ENCODE measurements at regions not wholly inside any gene's neighbourhood (a gene's known extent, or its start where the extent isn't known, plus 50 kb on each side); places are given as distances from the start of the nearest gene placed in this dataset.
"Not testable (repeated sequence)": the region's sequence is repeated elsewhere in the genome, so short reads cannot be mapped to it uniquely, and the experiment has no call there.

DNA sequence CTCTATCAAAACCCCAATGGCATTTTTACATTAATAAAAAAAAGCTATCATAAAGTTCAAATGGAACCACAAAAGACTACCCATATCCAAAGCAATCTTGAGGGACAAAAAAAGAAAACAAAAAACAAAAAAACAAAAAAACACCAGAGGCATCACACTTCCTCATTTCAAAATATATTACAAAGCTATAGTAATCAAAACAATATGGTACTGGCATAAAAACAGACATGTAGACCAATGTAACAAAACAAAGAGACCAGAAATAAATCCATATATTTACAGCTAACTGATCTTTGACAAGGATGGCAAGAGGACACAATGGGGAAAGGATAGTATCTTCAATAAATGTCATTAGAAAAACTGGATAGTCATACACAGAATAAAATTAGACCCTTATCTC is 245.1 kb upstream of the MSX2 start:
- DNase-seq (ENCODE audit: low spot score), result no peak

DNA sequence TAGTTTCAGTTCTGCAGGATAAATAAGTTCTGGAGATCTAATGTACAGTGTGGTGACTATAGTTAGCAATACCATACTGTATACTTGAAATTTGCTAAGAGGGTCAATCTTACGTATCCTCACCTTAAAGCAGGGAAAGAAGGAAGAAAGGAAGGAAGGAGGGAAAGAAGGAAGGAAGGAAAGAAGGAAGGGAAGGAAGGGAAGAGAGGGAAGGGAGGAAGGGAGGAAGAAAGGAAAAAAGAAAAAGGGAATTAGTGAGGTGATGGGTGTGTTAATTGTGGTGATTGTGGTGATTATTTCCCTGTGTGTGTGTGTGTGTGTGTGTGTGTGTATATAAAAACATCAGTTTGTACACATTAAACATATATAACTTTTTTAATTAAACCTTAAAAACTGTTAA is 242.6 kb upstream of the MSX2 start:
- no peak for DNase-seq (ENCODE audit: low spot score)

DNA sequence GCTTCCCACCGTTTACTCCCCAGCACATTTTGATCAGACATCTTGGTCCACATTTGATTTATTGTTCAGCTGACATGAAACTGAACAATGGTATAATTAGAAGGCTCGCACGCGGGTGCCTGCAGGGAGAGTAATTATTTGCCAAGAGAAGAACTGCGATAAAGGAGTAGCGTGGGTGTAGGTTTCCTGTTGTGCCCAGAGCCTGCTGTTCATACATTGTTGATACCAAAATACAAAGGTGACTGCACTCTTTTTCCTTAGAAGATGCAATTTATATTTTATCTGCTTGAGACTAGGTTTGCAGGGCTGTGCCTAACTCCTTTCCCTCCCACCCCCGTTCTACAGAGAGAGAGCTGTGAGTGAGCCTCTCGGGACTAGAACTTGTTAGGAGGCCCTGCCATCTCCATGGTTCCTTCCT is 241.8 kb upstream of the MSX2 start:
- no peak for DNase-seq (ENCODE audit: low spot score)

DNA sequence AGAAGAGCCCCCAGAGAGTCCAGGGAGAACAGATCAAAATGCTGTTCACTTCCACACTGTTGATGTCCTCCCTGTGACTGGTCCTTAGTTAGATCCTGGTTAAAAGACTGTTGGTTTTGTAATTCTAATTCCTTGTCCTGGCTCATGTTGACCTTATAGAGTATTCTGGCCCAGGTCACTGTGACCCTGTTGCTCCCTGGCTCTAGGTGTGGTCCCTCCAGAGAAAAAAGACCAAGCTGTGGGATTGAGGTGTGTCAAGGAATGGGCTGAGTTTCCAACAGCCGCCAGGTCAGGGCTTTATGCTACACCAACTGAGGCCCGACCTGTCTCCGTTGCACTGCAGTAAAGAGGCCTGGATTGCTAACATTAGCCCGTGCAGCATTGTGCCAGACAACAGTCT is 241.0 kb upstream of the MSX2 start:
- no peak for DNase-seq (ENCODE audit: low spot score)

DNA sequence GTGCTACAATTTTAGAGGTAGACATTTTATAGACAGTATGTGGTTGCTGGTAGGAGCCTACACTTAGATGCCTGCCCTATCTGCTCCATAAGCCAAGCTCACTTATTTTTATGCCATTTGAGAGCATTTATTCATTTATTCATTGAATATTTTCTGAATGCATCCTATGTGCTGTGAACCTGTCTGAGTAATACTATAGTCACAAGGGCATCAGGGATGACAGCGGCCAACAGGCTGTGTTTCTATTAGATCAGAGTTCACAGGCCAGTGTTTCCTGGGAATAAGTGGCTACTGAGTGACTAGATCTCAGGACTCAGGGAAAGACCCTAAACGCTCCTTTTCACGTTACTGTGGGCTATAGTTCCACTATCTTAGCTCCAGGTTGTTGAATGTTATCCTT is 235.2 kb upstream of the MSX2 start:
- no peak for DNase-seq (ENCODE audit: low spot score)

DNA sequence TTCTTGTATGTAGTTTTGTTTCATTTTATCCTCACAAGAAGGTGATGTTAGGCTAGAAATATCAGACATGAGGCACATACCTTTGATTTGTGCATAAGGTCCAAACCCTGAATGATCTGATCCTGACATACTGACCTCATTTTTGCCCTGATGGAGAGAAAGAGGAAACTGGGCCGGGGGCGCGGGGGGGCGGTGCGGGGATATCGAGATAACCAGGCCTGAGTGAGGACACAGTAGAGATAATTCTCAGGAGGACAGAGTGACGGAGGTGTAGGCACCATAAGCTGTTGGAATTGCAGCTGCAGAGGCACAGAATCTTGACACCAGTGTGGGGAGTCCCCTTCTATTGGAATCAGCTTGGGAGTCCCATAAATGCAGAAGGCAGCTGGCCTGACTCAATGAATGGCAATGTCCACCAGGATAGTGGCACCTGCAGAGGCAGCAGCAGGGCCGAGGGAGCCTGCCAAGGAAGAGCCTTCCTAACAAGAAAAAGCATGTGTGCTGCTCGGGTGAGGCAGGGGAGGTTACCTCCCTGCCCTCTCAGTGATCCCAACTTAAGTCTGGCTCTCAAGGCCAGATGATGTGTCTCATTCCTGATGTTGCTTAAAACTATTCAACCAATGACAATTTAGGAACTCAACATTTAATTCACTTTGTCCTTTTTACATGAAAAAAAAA is 234.3 kb upstream of the MSX2 start:
- DNase-seq (ENCODE audit: low spot score), result no peak

DNA sequence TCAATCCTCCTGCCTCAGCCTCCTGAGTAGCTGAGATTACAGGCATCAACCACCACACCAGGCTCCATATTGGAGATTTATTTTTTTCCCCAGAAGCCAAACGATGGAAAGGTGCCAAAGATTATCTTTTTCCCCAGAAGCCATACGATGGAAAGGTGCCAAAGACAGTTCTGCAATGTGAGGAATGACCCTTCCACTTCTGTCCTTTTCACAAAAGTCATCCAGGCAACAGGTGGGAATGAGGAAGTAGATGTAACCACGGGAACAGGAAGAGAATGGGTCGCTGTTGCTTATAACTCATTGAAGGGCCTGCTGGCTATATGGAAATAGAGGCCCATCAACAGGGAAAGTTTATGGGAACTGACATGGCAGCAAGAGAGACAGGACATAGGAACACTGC is 233.7 kb upstream of the MSX2 start:
- DNase-seq (ENCODE audit: low spot score), result no peak

DNA sequence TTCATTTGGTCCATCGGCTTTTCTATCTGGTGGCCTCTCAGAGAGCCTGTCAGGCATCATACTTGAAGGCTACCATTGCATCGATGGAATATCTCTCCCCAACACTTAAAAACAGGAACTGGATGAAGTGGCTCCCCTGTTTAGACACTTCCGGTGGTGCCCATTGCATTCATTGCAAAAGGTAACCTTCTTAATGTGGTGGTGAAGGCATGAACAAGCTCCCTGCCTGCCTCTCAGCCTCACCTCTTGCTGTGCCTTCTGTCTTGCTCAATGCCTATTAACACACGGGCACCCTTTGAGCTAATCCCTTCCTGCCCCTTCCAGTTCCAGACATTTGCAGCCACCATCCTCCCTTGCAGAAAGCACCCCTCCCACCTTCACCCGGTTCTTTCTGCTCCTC is 233.1 kb upstream of the MSX2 start:
- DNase-seq (ENCODE audit: low spot score), result no peak

DNA sequence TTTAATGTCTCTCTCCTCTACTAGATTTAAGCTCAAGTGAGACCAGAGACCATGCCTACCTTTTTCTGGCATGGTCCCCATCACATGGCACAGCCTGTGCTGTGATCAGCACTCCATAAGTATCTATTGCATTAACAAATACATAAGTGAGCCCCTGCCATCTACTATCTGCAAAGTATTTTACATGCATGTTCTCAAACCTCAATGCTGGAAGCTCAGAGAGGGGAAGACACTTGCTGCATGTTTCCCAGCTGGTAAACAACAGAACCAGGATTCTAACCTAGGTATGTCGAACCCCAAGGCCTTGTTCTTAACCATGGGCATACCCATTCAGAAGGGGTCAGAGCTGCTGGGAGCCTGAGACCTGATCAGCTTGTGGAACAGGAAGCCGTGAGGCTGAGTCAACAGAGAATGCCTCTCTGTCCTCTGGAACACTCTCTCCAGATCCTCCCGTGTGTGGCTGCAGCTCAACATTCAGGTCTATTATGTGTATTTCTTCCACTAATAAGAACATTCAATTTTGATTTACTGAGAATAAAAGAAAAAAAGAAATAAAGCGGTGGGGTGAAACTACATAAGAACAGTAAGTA is 232.5 kb upstream of the MSX2 start:
- no peak for DNase-seq (ENCODE audit: low spot score)

DNA sequence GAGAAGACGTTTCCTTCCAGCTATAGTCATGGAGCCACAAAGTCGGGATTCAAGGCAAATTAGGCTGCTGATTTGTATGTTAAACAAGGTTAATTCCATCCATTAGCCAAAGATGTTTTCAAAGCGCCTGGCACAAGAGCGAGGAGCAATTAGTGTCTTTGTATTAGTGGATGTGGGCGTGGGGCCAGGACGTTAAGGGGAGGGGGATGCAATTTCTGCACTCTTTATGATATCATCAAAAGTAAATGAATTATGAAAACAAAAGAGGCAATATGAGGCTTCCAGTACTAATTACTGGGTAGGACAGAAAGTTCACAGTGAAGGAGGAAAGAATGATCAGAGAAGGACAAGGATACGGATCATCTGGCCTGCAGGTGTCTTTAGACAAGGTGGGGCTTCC is 230.9 kb upstream of the MSX2 start:
- DNase-seq (ENCODE audit: low spot score), result no peak

DNA sequence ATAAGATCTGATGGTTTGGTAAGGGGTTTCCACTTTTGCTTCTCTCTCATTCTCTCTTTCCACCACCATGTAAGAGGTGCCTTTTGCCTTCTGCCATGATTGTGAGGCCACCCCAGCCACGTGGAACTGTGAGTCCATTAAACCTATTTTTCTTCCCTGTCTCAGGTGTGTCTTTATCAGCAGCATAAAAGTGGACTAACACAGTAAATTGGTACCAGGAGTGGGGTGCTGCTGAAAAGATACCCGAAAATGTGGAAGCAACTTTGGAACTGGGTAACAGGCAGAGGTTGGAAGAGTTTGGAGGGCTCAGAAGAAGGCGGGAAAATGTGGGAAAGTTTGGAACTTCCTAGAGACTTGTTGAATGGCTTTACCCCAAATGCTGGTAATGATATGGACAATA is 226.4 kb upstream of the MSX2 start:
- not testable (repeated sequence) for DNase-seq (ENCODE audit: low spot score)

DNA sequence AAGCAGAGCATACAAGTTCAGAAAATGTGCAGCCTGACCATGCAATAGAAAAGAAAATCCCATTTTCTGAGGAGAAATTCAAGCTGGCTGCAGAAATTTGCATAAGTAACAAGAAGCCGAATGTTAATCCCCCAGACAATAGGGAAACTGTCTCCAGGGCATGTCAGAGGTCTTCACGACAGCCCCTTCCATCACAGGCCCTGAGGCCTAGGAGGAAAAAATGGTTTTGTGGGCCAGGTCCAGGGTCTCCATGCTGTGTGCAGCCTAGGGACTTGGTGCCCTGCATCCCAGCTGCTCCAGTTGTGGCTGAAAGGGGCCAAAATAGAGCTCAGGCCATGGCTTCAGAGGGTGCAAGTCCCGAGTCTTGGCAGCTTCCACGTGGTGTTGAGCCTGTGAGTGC is 225.8 kb upstream of the MSX2 start:
- DNase-seq (ENCODE audit: low spot score), result not testable (repeated sequence)

DNA sequence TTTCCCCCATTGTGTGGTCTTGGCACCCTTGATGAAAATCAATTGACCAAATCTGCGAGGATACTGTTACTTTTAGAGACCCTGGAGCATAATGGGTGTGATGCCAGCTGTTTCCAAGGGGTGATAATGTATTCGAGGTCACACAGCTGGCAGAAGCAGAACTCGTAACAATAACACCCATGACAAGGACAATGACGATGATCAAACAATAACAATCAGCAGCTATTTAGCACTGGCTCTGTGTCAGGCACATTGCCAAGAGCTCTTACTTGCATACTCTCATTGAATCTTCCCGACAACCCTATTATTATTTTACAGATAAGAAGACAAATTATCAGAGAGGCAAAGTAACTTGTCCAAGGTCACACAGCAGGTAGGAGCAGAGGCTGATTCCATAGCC is 223.7 kb upstream of the MSX2 start:
- no peak for DNase-seq (ENCODE audit: low spot score)

DNA sequence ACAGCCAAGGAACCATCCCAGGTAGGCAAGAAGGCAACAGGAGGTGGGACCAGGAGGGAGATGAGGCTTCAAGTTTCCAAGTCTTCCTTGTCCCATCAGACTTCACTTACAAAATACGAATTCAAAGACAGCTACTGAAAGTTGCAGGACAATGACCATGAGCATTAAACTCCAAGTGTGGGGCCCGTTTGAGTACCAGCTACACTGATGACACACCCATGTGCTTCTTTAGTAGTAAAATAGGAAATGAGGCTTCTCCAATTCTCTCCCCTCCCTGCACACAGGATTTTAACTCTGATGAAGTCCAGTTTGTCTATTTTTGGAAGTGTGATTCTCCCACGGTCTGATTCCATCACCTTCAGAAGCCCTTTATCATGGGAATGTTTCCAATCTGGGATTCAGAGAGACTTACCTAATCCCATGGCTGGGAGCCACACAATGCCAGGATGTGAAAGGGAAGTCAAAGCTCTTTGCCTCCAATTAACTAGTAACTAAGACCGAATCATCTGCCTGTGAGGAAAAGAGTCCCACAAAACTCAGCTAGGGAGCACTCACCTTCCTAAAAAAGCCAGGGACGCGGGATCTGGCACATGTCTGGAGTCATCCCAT is 222.8 kb upstream of the MSX2 start:
- DNase-seq (ENCODE audit: low spot score), result no peak

DNA sequence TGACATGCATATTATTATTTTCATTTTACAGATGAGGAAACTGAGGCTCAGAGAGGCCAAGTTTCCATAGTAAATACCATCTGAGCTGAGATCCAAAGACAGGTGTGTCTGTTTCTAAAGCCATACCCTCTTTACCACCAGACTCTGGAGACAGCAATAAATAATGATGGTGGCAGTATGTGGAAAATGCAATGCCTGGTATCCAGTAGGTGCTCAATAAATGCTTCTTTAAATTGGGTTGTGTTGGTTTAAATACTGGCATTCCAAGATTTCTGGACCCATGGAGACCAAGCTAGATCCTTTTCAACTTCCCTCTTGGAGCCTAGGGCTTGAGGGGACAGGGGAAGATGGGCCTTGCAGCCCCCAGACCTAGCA is 221.3 kb upstream of the MSX2 start:
- DNase-seq (ENCODE audit: low spot score), result no peak

DNA sequence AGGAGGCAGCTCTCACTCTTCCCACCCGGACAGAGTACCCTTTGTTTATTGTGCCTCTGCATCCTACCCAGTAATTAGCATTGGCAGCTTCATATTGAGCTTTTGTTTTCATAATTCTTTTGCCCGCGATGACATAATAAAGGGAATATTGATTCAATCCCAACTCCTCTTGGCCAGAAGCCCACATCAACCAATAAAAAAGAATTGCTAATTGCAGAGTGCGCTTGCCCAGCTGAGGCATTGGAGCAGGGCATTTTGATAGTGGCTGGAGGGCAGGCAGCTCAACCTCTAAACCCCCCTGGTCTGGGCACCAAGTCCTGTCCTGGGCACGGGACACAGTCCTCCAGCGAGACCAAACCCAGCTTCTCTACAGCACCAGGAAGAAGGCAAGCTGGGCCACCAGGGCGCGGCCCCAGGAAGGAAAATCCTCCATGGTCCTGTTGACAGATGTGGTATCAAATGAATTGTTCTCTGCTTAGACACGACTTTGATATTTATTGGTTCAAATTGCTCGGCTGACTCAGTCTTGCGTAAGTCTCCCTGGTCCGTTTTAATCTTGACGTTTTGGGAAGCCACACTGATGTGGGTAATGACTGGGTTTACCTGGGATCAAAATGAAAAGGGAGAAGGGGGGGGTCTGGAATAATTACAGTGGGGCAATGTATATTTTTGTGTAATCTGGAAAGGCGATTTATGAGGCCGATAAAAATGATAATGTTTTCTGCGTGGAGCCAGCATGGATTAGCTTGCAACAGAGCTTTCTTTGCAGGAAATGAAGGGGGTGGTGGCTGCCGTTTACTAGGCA is 220.7 kb upstream of the MSX2 start:
- DNase-seq (ENCODE audit: low spot score), result no peak

DNA sequence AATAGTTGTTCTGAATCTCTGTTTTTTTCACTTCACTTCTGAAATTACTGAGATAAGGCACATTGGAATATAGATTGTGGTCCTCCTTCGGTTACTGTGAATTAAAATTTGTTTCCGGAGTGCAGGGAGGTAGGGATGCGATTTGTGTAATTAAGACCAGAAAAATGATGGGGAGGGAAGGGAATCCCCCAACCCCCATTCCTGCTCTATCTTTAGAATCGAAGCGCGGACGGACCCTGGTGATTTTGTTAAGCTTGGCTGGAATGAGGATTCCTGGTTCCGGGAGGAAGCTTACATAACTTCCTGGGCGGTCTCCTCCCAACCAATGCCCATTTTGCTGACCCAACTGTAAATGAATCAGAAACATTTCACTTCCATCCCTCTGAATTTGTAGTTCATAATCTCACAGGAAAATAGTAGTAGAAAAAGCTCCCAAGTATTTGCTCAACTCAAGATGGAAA is 220.1 kb upstream of the MSX2 start:
- DNase-seq (ENCODE audit: low spot score), result no peak

DNA sequence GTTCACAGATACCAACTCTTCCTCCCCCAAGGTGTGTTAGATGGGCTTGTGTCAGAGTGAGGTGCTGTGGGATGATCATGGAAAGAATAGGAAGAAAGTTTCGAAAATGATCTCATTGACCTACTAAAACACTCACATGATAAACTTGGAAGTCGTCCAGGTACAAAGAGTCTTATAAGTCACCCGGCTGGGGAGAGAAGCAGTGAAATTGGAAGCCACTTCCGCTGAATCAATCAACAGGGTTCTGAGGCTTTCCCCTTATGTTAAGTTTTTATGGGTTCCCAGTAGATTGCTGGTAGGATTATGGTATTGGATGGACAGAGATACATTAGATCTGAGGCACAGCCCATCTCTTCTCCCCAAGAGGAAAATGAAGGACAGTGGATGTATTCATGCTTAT is 218.8 kb upstream of the MSX2 start:
- no peak for DNase-seq (ENCODE audit: low spot score)

DNA sequence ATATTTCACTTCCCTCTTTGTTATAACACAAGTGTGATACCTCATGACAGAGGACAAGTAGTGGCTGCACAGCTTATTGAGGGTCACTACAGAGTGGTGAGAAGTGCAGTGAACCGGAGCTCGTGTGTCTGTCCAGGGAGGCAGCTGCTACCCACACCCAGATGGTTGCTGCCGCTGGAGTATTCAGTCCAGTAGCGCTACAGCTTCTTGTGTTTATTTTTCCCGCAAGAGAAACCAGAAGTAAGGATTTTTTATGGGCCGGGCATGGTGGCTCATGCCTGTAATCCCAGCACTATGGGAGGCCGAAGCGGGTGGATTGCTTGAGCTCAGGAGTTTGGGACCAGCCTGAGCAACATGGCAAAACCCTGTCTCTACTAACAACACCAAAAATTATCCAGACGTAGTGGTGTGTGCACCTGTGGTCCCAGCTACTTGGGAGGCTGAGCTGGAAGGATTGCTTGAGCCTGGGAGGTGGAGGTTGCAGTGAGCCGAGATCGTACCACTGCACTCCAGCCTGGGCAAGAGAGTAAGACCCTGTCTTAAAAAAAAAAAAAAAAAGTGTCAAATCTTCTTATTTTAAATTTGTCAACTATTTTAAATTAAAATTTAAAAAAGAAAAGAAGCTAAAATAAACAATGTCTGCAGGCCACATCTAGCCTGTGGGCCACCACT is 213.5 kb upstream of the MSX2 start:
- DNase-seq (ENCODE audit: low spot score), result peak; percentile 28

DNA sequence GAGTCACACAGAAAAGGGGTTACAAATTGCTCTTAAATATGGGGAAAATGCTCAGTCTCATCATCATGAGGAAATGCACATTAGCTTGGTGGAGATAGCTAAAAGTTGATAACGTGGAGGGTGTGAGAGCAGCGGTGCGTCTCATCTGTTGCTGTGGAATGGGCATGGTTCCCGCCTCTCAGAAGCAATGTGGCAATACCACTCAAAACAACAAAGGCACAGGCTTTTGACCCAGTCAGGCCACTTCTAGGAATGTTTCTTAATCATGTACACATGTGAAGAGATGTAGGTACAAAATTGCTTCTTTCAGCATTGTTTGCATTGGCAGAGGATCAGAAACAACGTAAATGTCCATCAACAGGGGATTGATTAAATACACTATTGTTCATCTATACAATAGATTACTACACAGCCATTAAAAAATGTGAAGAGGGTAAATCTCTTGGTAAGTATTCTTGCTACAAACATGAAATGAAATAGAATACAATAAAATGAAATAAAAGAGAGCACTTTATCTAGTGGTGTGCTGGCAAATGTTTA is 212.6 kb upstream of the MSX2 start:
- DNase-seq (ENCODE audit: low spot score), result no peak

DNA sequence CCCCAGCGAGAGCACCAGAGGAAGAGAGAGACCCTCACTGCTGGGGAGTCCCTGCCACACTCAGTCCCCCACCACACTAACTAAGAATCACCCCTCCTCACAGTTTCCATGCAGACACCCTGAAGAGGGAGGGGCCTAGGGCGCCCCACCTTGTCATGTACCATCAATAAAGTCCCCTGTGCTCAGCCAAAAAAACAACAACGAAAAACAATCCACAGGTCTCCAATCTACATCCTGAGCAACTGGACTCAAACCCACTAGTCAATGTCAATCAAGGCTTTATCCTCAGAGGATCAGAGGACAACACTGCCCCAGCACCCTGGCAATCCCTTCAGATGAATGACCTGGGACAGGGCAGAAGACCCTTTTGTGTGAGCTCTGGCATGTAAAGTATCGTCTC is 210.1 kb upstream of the MSX2 start:
- DNase-seq (ENCODE audit: low spot score), result no peak

All from mesenteric fat pad (tissue), 1 donor.